ENCODE measurements at regions not wholly inside any gene's neighbourhood (a gene's known extent, or its start where the extent isn't known, plus 50 kb on each side); places are given as distances from the start of the nearest gene placed in this dataset.

DNA sequence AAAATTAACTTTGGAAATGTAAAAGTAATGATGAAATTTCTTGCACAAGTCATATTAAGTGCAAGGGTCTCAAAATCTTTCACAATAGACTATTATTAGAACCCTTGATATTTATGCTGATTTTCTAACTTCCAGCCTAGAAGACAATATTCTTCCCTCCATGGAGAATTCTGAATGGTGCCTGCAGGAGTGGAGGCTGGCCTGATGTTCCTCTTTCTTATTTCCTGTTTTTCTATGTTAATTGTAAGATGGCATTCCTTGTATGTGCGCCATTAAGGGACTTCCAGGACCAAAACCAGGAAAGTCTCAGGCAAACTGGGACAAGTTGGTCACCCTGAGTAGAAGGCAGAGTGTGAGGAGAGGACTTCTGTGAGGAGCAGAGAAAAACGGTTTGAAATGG is 294.9 kb downstream of the DLEU7 start:
- Histone ChIP-seq H3K36me3 (no peaks in the 10 kb centered on the region), H3K27me3 (no peaks in the 10 kb centered on the region), H3K4me1 (no peaks in the 10 kb centered on the region), H3K9me3 (no peaks in the 10 kb centered on the region), H3K4me3 (ENCODE audit: low read depth, low read length) (no peak overlapping the region)
- no peak for DNase-seq
- no peak for TF ChIP-seq CTCF (IDR thresholded peaks at IDR 0.05; ENCODE audit: low read depth, low read length)

GRCh38 chr13:50549221-50549942 is 294.1 kb downstream of the DLEU7 start:
- no peak overlapping the region for H3K4me3 ChIP-seq (ENCODE audit: low read depth, low read length)
- H3K36me3 ChIP-seq: no peaks in the 10 kb centered on the region
- H3K9me3 ChIP-seq: no peaks in the 10 kb centered on the region
- TF ChIP-seq CTCF (IDR thresholded peaks at IDR 0.05; ENCODE audit: low read depth, low read length): no peak
- no peak for DNase-seq
- no peaks in the 10 kb centered on the region for H3K4me1 ChIP-seq
- no peaks in the 10 kb centered on the region for H3K27me3 ChIP-seq

- H3K4me3 ChIP-seq (ENCODE audit: low read depth, low read length): no peak overlapping the region
- TF ChIP-seq CTCF (IDR thresholded peaks at IDR 0.05; ENCODE audit: low read depth, low read length): no peak
These were observed 293.3 kb downstream of the DLEU7 start for GRCh38 chr13:50550151-50550550.

DNA sequence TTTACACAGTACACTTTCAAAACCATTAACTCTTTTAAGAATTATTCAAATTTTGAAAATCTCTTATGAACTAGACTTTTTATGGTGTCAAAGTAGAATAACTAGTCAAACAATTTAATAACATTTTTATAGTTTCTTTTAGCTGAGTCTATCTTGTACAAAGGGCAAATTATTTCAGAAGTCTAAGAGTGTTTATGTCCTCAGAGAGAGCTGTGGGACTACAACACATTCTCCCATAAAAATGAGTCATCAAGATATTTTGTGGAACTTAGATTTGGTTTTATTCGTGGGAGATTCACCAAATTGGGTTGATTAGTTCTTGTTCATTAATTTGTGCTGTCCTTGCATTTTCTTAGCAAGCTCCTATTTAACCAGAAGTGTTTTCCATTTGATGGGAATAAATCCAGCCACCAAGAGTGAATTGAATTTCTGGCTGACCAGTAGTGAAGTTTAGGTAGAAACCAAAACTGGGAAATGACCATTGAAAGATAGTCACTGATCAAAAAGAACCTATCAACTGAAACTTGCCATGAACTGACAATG is 291.0 kb downstream of the DLEU7 start:
- DNase-seq: no peak
- Histone ChIP-seq H3K27me3 (no peaks in the 10 kb centered on the region), H3K4me1 (no peaks in the 10 kb centered on the region), H3K9me3 (no peaks in the 10 kb centered on the region; the same call in 1 of the 2 replicates), H3K4me3 (ENCODE audit: low read depth, low read length) (no peak overlapping the region), H3K36me3 (no peaks in the 10 kb centered on the region)
- TF ChIP-seq CTCF (IDR thresholded peaks at IDR 0.05; ENCODE audit: low read depth, low read length): no peak

More at GRCh38 chr13:50550151-50550550, 293.3 kb downstream of the DLEU7 start:
- no peak for DNase-seq
- no peaks in the 10 kb centered on the region for H3K36me3 ChIP-seq
- H3K27me3 ChIP-seq: no peaks in the 10 kb centered on the region
- no peaks in the 10 kb centered on the region for H3K9me3 ChIP-seq
- H3K4me1 ChIP-seq: no peaks in the 10 kb centered on the region

DNA sequence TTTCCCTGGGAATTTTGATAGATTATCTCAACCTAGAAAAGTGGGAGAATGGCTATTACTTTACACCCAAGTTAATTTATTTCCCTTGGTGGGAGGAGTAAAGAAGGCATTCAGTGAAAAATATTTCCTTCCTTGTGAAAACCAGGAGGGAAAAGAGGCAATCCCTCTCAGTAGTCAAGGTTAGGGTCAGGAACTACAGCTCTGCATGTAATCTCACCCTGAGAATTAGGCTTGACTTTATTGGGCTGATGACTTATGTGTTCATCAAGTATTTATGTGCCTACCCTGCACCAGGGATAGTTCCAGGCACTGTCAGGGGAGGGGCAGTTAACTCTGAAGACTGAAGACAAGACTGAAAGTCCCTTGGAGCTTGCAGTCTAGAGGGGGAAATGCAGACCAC is 281.8 kb downstream of the DLEU7 start:
- no peaks in the 10 kb centered on the region; the same call in 1 of the 2 replicates for H3K9me3 ChIP-seq
- H3K4me1 ChIP-seq: no peaks in the 10 kb centered on the region
- no peak for DNase-seq
- H3K4me3 ChIP-seq (ENCODE audit: low read depth, low read length): no peak overlapping the region
- no peaks in the 10 kb centered on the region for H3K27me3 ChIP-seq
- no peaks in the 10 kb centered on the region for H3K36me3 ChIP-seq
- no peak for TF ChIP-seq CTCF (IDR thresholded peaks at IDR 0.05; ENCODE audit: low read depth, low read length)

DNA sequence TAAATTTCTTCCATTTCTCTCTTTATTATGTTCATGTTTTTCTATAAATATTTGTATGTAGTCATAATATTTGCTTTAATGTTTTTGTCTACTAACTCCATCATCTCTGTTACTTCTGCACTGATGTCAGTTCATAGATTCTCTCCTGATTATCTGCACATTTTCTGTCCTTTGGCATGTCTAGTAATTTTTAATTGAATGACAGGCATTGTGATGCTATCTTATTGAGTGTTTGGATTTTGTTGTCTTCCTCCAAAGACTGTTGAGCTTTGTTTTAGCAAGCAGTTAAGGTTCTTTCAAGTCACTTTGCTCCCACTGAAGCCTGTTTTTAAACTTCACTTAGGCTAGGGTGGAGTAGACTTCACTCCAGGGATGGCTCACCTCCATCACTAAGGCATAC is 276.8 kb downstream of the DLEU7 start:
- no peak for TF ChIP-seq CTCF (IDR thresholded peaks at IDR 0.05; ENCODE audit: low read depth, low read length)
- H3K36me3 ChIP-seq: no peaks in the 10 kb centered on the region
- no peak for DNase-seq

More for the DNA sequence above, 276.8 kb downstream of the DLEU7 start:
- Histone ChIP-seq H3K27me3 (no peaks in the 10 kb centered on the region), H3K9me3 (no peaks in the 10 kb centered on the region), H3K4me1 (no peaks in the 10 kb centered on the region), H3K4me3 (ENCODE audit: low read depth, low read length) (no peak overlapping the region)
